Mucosa of descending colon (tissue), 3 donors: ENCODE measurements at regions not wholly inside any gene's neighbourhood (a gene's known extent, or its start where the extent isn't known, plus 50 kb on each side); places are given as distances from the start of the nearest gene placed in this dataset.

Source experiments
- ATAC-seq: fragments of 200-7000 bp; cut with Tn5 transposase; one replicate; pipeline ENCODE4 v1.9.1; 2020; ENCODE audit warnings: mild to moderate bottlenecking, moderate library complexity
- DNase-seq, 3 donors: peaks; one replicate each; pipeline ENCODE4 v3.0.0-alpha.2; 2020
- H3K36me3 ChIP-seq: fragments of 200-600 bp; one replicate; pipeline ENCODE4 v1.8.0; 2021; ENCODE audit warnings: low read depth, mild to moderate bottlenecking
- H3K4me1 ChIP-seq: fragments of 200-600 bp; one replicate; pipeline ENCODE4 v1.8.0; 2021; ENCODE audit warnings: low read depth, mild to moderate bottlenecking
- H3K4me3 ChIP-seq: fragments of 200-600 bp; one replicate; pipeline ENCODE4 v1.8.0; 2021; ENCODE audit warnings: mild to moderate bottlenecking
- H3K9me3 ChIP-seq: fragments of 200-600 bp; one replicate; pipeline ENCODE4 v1.8.0; 2021; ENCODE audit warnings: mild to moderate bottlenecking
- CTCF ChIP-seq: fragments of 200-600 bp; IDR thresholded peaks from one replicate; pipeline ENCODE4 v1.8.0; 2022; ENCODE audit warnings: antibody characterized with exemption, mild to moderate bottlenecking
- intact Hi-C, 2 donors: fragments of 100-400 bp; cut with DNase I in 1 of 2; cut with micrococcal nuclease in 1 of 2; formaldehyde crosslinking; loops; one replicate each; pipeline versions ENCODE4 v1.11.0 to v1.11.1; 2022; cut with DNase I, micrococcal nuclease
- donor health status: DM: no; HTN: no; CAD: no; lungs with moderate emphysema.
- donor health status: DM: no; HTN: no; CAD: no.
- donor health status: DM: no; HTN: yes; CAD: no.

- intact Hi-C loops: no loop called here
- TF ChIP-seq CTCF: no peak
- H3K9me3 ChIP-seq: no peaks in the 10 kb centered on the region
- H3K36me3 ChIP-seq: no peaks in the 10 kb centered on the region
- H3K4me3 ChIP-seq: no peak overlapping the region
- ATAC-seq (no peak), DNase-seq (no peak)
- H3K4me1 ChIP-seq: no peaks in the 10 kb centered on the region
These were observed 507.5 kb downstream of the SLC4A3 start for GRCh38 chr2:220134756-220135534.

- DNase-seq (no peak), ATAC-seq (no peak)
- no peaks in the 10 kb centered on the region for H3K9me3 ChIP-seq
- intact Hi-C loops: no loop called here
- H3K4me1 ChIP-seq: no peaks in the 10 kb centered on the region
- H3K36me3 ChIP-seq: no peaks in the 10 kb centered on the region
- no peak overlapping the region for H3K4me3 ChIP-seq
- TF ChIP-seq CTCF: no peak
These were observed 515.9 kb downstream of the SLC4A3 start for GRCh38 chr2:220143336-220143735.

GRCh38 chr2:220144411-220144810 is 517.0 kb downstream of the SLC4A3 start:
- intact Hi-C loops: no loop called here
- Histone ChIP-seq H3K4me3 (no peak overlapping the region), H3K4me1 (no peaks in the 10 kb centered on the region), H3K9me3 (no peaks in the 10 kb centered on the region), H3K36me3 (no peaks in the 10 kb centered on the region)
- DNase-seq: no peak
- no peak for ATAC-seq
- no peak for TF ChIP-seq CTCF

- no peak for TF ChIP-seq CTCF
- Histone ChIP-seq H3K4me3 (no peak overlapping the region), H3K9me3 (no peaks in the 10 kb centered on the region), H3K36me3 (no peaks in the 10 kb centered on the region), H3K4me1 (no peaks in the 10 kb centered on the region)
- ATAC-seq (no peak), DNase-seq (no peak)
- intact Hi-C loops: no loop called here
These were observed 520.0 kb downstream of the SLC4A3 start for GRCh38 chr2:220147161-220148038.

- H3K9me3 ChIP-seq: no peaks in the 10 kb centered on the region
- TF ChIP-seq CTCF: no peak
- no peaks in the 10 kb centered on the region for H3K4me1 ChIP-seq
- H3K36me3 ChIP-seq: no peaks in the 10 kb centered on the region
- intact Hi-C loops: no loop called here
- H3K4me3 ChIP-seq: no peak overlapping the region
- ATAC-seq (no peak), DNase-seq (no peak)
These were observed 521.2 kb downstream of the SLC4A3 start for GRCh38 chr2:220148471-220149248.
